Activated naive CD4-positive, alpha-beta T cell treated with anti-CD3 and anti-CD28 coated beads, Interleukin-2, amount 50 U/mL, for 24 hours (primary cell): ENCODE measurements at regions not wholly inside any gene's neighbourhood (a gene's known extent, or its start where the extent isn't known, plus 50 kb on each side); places are given as distances from the start of the nearest gene placed in this dataset.
A peak's percentile ranks its signal among the peaks of the same experiment; 100 is the strongest.

Experiments
- H3K27ac Mint-ChIP-seq: one replicate; pipeline ENCODE4 v1.8.0; 2021; ENCODE audit warnings: mild to moderate bottlenecking, mixed read lengths
- H3K27me3 Mint-ChIP-seq: one replicate; pipeline ENCODE4 v1.8.0; 2021; ENCODE audit warnings: mixed read lengths
- H3K36me3 Mint-ChIP-seq: one replicate; pipeline ENCODE4 v1.8.0; 2021; ENCODE audit warnings: mixed read lengths
- H3K4me1 Mint-ChIP-seq: one replicate; pipeline ENCODE4 v1.8.0; 2021; ENCODE audit warnings: mixed read lengths
- H3K4me3 Mint-ChIP-seq: one replicate; pipeline ENCODE4 v1.8.0; 2021; ENCODE audit warnings: mild to moderate bottlenecking, mixed read lengths
- H3K9me3 Mint-ChIP-seq: one replicate; pipeline ENCODE4 v1.8.0; 2021; ENCODE audit warnings: mixed read lengths

DNA sequence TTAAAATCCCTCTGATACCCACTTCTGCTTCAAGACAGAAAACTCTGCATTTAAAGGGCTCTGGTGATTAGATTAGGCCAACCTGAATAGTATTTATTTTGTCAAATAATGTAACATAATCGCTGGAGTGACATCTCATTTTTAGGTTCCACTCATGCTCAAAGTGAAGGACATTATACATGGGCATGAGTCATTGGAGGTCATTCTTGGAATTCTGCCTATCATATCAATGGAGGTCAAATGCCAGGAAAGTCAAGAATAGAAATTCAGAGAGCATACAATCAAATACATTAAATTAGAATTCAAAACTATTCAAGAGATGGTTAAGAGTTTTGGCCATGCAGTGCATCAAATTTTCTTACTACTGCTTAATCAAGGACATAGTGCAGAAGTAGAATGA lies 50.8 kb upstream of the PRSS1 start:
- Mint-ChIP-seq H3K36me3 (no peaks in the 10 kb centered on the region), H3K27me3 (no peaks in the 10 kb centered on the region), H3K27ac (no peak overlapping the region), H3K9me3 (no peaks in the 10 kb centered on the region), H3K4me1 (peaks cover 51% of the 10 kb centered on the region), H3K4me3 (no peak overlapping the region)

DNA sequence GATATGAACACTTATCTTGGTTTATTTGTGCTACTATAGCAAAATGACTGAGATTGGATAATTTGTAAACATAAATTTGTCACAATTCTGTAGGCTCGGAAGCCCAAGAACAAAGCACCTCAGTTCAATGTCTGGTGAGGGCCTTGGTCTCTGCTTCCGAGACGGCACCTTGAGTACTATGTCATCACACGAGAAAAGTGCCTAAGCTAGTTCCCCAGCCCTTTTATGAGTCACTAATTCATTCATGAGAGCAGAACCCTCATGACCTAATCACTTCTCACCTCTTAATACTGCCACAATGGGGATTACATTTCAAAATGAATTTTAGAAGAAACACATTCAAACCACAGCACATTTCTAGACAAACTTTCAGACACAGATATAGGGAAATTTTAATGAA lies 52.0 kb upstream of the PRSS1 start:
- Mint-ChIP-seq H3K4me3 (no peak overlapping the region), H3K9me3 (no peaks in the 10 kb centered on the region), H3K36me3 (no peaks in the 10 kb centered on the region), H3K4me1 (peaks cover 44% of the 10 kb centered on the region), H3K27ac (peak overlapping the region; percentile 70), H3K27me3 (no peaks in the 10 kb centered on the region)

DNA sequence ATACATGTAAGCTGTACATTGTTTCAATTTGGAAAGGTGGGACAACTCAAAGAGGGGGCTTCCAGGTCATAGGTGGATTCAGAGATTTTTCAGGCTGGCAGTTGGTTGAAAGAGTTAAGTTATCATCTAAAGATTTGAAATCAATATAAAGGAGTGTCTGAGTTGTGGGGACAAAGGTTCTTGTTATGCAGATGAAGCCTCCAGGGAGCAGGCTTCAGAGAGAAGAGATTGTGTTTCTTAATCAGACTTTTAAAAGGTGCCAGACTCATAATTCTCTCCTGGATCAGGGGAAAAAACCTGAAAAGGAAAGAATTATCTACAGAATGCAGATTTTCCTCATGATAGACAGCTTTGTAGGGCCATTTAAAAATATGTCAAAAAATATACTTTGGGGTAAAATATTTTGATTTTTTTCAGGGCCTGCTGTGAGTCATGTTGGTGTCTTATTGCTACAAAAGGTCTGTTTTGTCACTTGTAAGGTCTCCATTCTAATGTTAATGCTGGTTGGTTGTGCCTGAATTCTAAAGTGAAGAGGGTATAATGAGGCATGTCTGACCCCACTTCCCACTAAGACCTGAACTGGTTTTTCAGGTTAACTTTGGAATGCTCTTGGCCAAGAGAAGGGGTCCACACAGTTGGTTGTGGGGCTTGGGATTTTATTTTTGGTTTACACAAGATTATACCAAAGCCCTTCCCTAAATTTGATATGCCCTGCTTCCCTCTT lies 52.7 kb upstream of the PRSS1 start:
- H3K4me3 Mint-ChIP-seq, result no peak overlapping the region
- no peaks in the 10 kb centered on the region for H3K9me3 Mint-ChIP-seq
- H3K27ac Mint-ChIP-seq, result peak overlapping the region; percentile 23
- peaks cover 40% of the 10 kb centered on the region for H3K4me1 Mint-ChIP-seq
- no peaks in the 10 kb centered on the region for H3K27me3 Mint-ChIP-seq
- no peaks in the 10 kb centered on the region for H3K36me3 Mint-ChIP-seq

DNA sequence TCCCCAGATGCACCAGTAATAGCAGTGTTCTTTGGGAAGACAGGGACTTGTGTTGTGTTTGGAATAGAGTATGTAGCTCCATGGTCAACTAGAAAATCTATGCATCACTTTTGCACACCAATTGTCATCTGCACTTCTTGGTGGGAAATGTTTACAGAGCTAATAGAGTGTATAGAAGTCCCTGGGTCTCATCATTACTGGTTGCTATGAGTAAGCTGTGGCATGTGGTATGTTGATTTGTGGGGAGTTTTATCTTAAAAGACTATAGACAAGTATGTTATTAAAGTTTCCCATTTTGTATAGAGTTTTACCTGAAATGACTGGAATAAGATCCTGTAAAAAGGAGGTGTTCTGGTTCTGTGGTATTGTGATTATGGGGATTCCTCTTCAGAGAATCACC lies 55.4 kb upstream of the PRSS1 start:
- Mint-ChIP-seq H3K36me3 (no peaks in the 10 kb centered on the region), H3K27me3 (no peaks in the 10 kb centered on the region), H3K9me3 (no peaks in the 10 kb centered on the region), H3K4me1 (peaks cover 23% of the 10 kb centered on the region), H3K4me3 (no peak overlapping the region), H3K27ac (no peak overlapping the region)

DNA sequence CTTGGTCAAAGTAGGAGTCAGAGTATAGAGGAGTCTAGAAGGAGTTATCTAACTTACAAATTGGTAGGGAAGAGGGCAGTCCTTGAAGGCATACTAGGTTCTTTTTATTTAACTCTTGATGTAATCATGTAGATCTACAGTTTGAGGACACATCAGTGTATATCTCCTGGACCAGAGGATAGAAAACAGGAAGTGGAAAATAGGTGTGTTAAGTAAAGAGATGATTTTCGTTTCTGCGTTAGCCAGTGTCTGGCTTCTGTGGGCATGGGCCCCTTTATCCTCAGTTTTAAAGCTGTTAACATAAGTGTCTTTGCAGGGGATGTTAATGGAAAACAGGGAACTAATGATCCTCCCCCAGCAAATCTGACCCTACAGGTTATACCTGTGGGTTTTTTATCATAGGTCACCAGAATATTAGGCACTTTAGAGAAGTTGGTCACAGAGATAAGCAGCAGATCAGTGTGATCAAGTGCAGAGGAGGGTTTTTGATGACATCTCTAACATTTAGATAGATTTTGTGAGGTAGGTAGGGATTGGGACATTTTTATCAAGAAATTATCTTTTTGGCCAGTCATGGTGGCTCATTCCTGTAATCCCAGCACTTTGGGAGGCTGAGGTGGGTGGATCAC lies 58.6 kb upstream of the PRSS1 start:
- no peaks in the 10 kb centered on the region for H3K9me3 Mint-ChIP-seq
- peak overlapping the region; percentile 77 for H3K27ac Mint-ChIP-seq
- no peaks in the 10 kb centered on the region for H3K36me3 Mint-ChIP-seq
- H3K4me1 Mint-ChIP-seq, result peaks cover 23% of the 10 kb centered on the region
- H3K4me3 Mint-ChIP-seq, result no peak overlapping the region
- H3K27me3 Mint-ChIP-seq, result no peaks in the 10 kb centered on the region

DNA sequence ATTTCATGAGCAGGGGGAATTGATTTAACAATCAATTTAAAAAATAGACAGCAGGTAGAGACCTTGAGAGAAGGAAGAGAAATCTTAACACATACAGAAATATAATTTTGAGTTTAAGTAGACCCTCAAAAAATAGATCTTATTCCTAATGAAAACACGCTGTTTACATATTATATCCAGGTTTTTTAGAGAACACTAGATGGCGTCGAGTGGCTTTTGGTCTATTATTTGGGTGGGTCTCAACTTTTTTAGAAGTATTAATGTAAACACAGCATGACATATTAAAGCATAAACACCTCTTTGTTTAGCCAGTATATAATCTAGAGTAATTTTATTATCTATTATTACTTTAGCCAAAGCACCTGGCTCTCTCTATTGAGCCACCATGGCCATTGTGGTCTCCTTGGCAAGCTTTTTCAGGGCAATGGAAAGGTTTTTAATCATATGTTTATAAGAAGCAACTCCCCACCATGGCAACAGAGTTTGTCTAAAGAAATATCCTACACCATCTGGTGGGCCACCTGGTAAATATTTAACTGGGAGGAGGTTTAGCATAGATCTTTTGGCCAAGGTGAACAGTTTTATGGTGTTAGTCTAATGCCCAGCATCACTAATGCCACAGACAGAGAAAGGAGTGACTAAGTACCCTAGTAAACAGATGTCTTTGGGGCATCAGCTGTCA lies 59.7 kb upstream of the PRSS1 start:
- H3K27me3 Mint-ChIP-seq, result no peaks in the 10 kb centered on the region
- peaks cover 25% of the 10 kb centered on the region for H3K4me1 Mint-ChIP-seq
- H3K27ac Mint-ChIP-seq, result peak overlapping the region; percentile 30
- H3K4me3 Mint-ChIP-seq, result no peak overlapping the region
- no peaks in the 10 kb centered on the region for H3K36me3 Mint-ChIP-seq
- H3K9me3 Mint-ChIP-seq, result no peaks in the 10 kb centered on the region

DNA sequence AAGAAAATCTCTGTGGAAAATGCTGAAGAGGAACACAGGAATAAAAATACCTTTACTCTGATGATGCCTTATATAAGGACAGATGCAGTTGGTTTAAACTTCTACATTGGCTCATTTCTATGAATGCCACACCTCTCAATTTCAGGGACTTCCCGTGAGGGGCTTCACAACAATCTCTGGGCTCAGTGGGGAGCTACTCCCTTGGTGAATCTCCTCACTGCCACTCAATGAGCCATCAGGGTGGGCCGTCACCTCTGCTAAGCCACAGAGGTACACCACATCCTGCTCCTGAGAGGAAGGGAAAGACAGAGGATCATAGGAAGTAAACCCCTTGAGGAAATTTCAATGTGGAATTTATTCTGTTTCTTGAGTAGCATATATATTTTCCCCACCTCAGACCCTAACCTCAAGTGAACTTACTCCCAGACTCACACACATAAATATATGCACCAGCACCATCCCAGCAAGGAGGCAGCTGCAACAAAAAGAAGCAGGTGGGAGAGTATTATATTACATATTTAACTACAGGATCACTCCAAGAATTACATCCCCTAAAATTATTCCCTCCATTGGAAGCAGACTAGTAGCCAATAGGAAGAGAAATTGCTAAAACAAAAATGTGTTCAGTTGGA lies 63.3 kb upstream of the PRSS1 start:
- no peak overlapping the region for H3K4me3 Mint-ChIP-seq
- H3K9me3 Mint-ChIP-seq, result no peaks in the 10 kb centered on the region
- H3K27ac Mint-ChIP-seq, result peak overlapping the region; percentile 23
- H3K36me3 Mint-ChIP-seq, result no peaks in the 10 kb centered on the region
- no peaks in the 10 kb centered on the region for H3K27me3 Mint-ChIP-seq
- peaks cover 48% of the 10 kb centered on the region for H3K4me1 Mint-ChIP-seq

DNA sequence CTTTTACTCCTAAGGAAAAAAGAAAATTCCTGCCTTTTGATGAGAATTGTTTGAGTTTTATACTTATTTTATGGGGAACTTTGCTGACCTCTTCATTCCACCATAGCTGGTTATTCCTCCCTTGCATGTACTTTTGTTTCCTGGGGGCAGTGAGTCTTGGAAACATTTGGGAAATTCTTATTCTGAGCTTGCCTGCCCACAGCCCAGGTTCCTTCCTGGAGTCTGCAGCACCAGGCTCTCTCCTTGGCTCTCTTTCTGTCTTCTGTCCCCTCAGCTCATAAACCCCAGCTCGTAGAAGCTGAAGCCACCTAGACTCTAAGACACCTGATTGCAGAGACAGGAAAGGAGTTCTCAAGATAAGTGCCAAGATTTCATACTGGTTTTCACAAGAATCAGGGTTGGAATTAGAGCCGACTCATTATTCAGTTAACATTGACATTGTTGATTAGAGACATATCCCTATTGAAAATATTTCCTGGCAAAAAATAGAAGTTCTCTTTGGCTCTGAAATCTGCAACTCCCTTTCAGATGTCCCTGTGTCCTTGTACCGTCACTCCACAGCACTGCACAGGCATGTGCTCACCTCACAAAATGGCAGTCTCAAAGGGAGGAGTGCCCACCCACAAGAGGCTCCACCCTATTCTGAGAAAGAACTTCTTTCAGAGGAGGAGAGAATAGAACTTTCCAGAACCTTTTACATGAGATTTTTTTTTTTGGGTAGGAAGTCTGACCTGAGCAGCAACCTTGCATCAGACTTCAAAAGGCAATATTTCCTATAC lies 67.8 kb upstream of the PRSS1 start:
- Mint-ChIP-seq H3K27me3 (no peaks in the 10 kb centered on the region), H3K36me3 (no peaks in the 10 kb centered on the region), H3K9me3 (no peaks in the 10 kb centered on the region), H3K4me1 (peaks cover 35% of the 10 kb centered on the region), H3K4me3 (no peak overlapping the region), H3K27ac (no peak overlapping the region)

DNA sequence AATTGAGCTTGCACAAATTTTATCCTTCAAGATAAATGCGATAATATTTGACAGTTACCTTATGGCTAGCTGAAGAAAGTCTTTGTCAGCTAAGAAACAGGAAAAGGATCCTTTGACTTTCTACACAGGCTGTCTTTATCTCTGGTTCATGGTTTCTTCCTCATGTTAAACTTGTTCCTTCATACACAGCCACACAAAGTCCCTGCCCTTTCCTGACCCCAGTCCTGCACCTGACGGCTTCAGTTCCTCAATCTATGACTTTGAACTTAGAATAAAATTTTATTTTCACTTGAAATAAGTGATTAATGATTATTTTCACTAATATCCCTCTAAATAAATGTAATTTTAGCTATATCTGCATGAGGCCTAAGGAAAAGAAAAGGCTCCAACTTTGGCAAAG lies 77.8 kb upstream of the PRSS1 start:
- Mint-ChIP-seq H3K9me3 (no peaks in the 10 kb centered on the region), H3K36me3 (no peaks in the 10 kb centered on the region), H3K4me1 (peaks cover 39% of the 10 kb centered on the region), H3K27ac (peak overlapping the region; percentile 41), H3K4me3 (peak overlapping the region; percentile 6), H3K27me3 (no peaks in the 10 kb centered on the region)

DNA sequence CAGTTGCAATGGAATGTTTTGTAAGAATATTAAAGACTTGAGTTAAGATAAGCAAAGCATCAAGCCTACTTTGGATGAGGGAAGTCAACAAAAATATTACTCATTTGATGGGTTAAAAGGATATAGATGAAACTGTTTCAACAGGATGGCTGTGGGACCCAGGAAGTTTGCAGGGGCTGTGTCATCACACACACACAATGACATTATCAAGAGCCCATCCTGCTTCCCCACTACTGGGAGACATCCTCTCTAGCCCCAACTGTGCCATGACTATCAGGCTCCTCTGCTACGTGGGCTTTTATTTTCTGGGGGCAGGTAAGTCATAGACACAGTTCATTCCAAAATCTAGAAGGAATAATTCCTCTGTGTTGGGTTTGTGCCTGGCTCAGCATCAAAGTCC lies 78.8 kb upstream of the PRSS1 start:
- Mint-ChIP-seq H3K36me3 (no peaks in the 10 kb centered on the region), H3K27me3 (no peaks in the 10 kb centered on the region), H3K4me1 (peaks cover 39% of the 10 kb centered on the region), H3K9me3 (no peaks in the 10 kb centered on the region), H3K4me3 (peak overlapping the region; percentile 42), H3K27ac (peak overlapping the region; percentile 80)

DNA sequence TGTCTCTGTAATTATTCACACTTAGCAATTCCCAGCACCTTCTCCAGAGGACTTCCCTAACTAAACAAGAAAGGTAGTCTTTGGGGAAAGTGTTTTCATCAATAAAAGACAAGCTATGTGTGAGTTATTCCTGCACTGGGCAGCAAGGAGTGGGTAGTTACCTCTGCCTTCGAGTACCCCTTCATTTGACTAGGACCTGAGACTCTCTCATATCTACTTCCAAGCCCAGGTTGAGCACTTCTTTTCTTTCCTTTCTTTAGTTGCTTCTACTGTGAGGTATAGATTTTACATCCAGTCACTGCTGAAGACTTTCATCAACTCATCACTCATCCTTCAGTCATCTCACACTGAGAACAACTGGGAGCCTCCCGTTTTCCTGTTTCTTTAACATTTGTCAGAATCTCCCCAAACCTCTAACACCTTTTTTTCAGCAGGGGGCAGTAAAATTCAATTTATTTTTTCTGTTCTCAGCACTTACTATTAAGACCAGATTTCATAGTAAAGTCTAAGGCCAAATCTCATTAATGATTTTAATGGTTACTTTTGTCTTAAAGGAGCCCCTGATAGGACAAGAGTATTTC lies 80.1 kb upstream of the PRSS1 start:
- Mint-ChIP-seq H3K27me3 (no peaks in the 10 kb centered on the region), H3K4me1 (peaks cover 39% of the 10 kb centered on the region), H3K9me3 (no peaks in the 10 kb centered on the region), H3K27ac (peak overlapping the region; percentile 90), H3K36me3 (no peaks in the 10 kb centered on the region), H3K4me3 (peak overlapping the region; percentile 73)

DNA sequence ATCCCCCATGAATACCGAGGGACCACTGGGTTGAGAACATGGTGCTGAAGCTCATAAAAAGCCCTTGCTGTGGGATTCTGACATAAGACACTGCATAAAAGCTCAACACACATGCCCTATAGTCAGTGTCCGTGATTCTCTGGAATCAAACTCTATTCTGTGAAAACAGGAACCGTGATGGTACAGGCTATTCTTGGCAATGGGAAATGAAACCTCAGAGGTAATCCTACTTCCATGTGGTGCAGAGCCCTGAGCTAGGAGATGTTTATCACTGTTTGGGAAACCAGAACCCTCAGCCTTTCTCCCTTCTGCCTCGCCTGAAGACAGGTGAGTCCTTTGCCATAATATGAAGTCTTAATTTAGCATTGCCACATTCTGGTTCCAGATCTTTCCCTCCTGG lies 80.8 kb upstream of the PRSS1 start:
- Mint-ChIP-seq H3K4me3 (no peak overlapping the region), H3K4me1 (peaks cover 39% of the 10 kb centered on the region), H3K36me3 (no peaks in the 10 kb centered on the region), H3K27ac (no peak overlapping the region), H3K27me3 (no peaks in the 10 kb centered on the region), H3K9me3 (no peaks in the 10 kb centered on the region)

DNA sequence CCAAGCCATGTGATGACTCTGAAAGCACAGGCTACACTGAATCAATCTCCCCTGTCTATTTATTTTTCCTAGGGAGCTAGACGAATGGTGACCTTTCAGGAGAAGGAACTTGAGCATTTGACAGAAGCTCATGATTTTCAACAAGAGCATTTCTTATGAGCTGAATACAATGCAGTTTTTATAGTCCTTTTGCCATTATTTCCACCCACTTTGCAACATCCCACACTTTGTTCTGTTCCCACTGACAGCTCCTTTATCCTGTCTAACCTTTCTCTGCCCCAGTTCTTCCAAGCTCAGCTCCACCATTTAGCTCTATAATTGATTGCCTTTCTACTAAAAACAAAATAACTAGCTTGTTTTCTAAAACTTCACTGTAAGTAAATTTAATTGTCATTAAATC lies 91.9 kb upstream of the PRSS1 start:
- H3K4me3 Mint-ChIP-seq, result no peak overlapping the region
- no peaks in the 10 kb centered on the region for H3K9me3 Mint-ChIP-seq
- H3K27me3 Mint-ChIP-seq, result no peaks in the 10 kb centered on the region
- no peak overlapping the region for H3K27ac Mint-ChIP-seq
- peaks cover 2% of the 10 kb centered on the region for H3K36me3 Mint-ChIP-seq
- H3K4me1 Mint-ChIP-seq, result no peaks in the 10 kb centered on the region

DNA sequence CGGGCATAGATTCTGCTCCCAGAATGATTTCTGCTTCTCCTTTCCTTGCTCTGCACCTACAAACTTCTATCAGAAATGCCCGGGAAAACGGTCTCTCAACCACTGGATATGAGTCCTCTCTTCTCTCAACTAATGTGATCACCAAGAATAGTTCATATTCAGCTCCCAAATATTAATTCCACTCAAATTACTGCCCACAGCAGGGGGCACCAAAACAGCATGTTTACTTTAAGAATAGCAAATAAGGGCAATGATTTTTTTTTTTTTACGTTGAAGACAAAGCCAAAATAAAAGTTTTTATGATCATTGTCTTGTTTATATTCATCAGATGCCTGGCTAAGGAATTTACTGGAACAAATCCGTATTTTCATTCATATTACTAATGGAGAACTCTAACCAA lies 94.9 kb upstream of the PRSS1 start:
- Mint-ChIP-seq H3K27me3 (no peaks in the 10 kb centered on the region), H3K4me3 (no peak overlapping the region), H3K36me3 (peaks cover 1% of the 10 kb centered on the region), H3K4me1 (no peaks in the 10 kb centered on the region), H3K27ac (no peak overlapping the region), H3K9me3 (no peaks in the 10 kb centered on the region)

DNA sequence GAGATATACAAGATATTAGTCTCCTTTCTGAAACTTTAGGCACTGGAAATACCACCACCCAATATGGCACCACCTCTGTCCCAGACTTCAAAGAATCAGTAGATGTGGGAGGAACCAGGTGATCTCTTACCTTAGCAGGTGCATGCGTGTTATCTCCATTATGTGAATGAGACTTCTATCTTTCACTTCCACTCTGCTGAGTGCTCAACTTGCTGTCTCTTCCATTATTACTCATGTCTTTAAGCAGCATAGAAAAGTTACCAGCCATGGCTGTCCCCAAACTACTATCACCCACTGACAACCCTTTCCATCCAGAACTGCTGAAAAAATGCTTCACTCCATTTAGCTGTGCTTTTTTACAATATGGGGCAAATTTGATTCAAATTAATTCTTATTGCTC lies 101.5 kb upstream of the PRSS1 start:
- H3K4me1 Mint-ChIP-seq, result peaks cover 15% of the 10 kb centered on the region

More for the DNA sequence above, 101.5 kb upstream of the PRSS1 start:
- peak overlapping the region; percentile 82 for H3K27ac Mint-ChIP-seq
- H3K27me3 Mint-ChIP-seq, result peaks cover 4% of the 10 kb centered on the region
- H3K4me3 Mint-ChIP-seq, result no peak overlapping the region
- H3K36me3 Mint-ChIP-seq, result peaks cover 1% of the 10 kb centered on the region
- H3K9me3 Mint-ChIP-seq, result no peaks in the 10 kb centered on the region
